ENCODE measurements at regions not wholly inside any gene's neighbourhood (a gene's known extent, or its start where the extent isn't known, plus 50 kb on each side); places are given as distances from the start of the nearest gene placed in this dataset.
A peak's percentile ranks its signal among the peaks of the same experiment; 100 is the strongest.

DNA sequence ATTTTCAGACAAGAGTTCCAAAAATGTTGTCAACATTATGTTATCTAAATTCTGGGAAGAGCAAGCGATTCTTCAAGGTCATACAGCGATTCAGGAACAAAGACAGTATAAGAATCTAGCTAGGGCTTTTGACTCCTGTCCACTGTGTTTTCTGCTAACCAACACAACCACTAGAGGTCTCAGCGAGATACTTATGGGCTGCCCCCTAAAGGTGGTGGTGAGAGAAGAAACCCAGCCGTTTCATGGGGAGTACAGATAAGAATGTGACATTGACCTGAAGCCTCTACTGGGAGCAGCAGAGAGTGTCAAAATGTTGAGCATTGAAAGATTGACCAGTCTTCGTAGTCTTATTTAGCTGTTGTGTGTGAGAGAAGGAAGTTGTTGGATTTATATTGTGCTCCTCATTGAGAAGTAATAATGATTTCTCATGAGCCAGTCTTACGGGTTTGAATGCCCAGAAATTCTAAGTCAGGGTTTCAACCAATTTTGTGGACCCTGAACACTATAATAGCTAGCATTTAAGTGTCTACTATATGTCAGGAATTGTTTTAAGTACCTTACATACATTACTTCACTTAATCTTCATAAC, 168.3 kb downstream of the SPRY1 start:
- DNase-seq (ENCODE audit: low read depth in 3 of 3, low spot score in 1 of 3) = peak in 2 of 3 donors; percentile 0 to 2

DNA sequence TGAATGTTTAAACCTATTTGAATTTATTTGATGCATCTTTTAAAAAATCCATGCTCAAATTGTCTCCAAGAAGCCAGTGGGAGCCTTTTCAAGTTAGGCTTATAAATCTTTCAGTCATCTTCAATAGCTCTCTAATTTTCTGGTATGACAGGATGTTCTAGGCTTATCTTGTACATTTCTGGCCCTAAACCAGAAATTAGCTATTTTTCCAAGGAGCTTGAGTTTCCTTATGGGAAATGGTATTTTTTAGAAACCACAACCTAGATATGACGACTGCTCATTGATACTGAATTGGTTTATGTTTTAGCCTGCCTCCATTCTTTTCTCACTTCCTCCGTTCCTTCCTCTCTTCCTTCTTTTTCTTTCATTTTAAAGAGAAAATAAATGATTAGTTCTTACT, 172.3 kb downstream of the SPRY1 start:
- no peak for DNase-seq (ENCODE audit: low read depth in 3 of 3, low spot score in 1 of 3)

DNA sequence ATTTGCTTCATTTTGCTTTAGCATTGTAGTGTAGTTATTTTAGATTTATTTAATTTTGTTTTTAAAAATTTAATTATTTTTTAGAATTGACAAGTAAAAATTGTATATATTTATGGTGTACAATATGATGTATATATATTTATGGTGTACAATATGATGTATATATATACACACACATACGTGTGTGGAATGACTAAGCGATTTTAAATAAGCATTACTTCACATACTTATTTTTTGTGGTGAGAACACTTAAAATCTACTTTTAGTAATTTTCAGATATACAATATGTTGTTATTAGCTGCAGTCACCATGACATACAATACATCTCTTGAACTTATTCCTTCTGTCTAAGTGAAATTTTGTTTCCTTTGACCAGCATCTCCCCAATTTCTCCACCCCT, 172.9 kb downstream of the SPRY1 start:
- no peak for DNase-seq (ENCODE audit: low read depth in 3 of 3, low spot score in 1 of 3)

DNA sequence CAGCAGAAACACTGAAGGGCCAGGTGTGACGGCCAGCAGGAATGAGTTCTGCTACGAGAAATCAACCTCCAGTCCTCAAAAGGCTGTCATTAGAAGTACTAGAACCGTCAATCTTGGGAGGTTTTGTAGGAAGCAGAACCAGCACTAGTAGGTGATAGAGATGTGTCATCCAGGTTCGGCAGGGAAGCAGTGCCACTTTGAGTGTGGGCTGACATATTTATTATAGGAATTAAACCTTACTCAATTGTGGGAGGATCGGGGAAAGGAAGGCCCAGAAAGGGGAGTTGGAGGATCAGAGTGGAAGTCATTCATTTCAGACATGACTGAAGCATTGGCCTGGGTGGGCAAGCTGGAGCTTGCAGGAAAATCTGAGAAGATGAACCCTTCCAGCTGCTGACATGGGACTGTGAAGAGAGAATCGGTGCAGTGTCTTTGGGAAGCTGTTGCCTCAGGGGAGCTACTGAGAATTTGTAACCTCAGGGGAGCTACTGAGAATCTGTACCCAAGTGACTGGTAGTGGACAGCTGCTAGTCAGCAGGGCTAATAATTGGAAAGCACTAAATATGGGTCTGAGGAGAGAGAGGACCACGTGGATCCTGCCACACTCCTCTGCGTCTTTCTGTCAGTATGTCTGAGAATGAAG, 177.4 kb downstream of the SPRY1 start:
- DNase-seq (ENCODE audit: low read depth in 3 of 3, low spot score in 1 of 3) = no peak

DNA sequence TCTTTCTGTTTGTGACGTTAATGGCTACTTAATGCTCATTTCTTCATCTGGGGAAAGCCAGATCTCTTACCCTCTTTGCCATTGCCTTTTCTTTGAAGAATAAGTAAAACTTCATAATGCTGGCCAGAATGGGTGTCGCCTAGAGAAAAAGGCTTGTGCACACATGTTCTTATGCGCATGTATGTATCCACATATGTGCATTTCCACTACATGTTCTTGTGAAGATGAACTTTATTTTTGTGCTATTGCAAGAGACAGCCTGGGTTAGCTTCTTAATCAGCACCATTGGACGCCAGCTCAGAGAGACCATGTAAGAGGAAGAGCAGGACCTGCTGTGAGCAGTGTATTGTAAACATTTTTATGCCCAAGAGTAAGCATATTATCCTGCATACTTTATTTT, 178.7 kb downstream of the SPRY1 start:
- no peak for DNase-seq (ENCODE audit: low read depth in 3 of 3, low spot score in 1 of 3)

DNA sequence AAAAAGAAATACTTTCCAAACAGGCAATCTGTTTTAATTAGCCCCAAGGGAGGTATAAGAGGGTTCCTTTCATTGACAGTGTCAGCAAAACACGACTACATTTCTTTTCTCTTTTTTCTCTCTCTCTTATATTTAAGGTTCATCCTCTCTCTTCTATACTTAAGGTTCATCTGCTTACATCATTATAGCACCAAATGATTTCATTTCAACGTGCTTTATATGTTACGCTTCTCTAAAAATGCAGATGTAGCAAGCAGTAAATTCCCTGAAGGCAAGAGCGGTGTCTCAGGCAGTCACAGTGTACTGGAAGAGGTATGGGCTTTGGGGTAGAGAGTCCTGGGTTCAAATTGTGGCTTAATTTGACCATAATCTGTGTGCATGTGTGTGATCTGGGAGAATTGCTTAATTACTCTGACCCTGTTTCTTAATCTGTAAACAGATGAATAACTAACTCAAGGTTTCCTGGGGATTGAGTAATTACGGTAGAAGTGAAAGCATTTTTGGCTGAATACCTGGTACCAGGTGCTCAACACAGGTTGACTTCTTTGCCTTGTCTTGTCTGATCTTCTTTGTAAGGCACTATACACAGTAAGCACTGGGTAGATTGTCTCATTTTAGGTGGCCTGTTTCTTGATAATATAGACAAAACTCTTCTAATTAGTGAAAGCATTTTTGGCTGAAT, 180.8 kb downstream of the SPRY1 start:
- no peak for DNase-seq (ENCODE audit: low read depth in 3 of 3, low spot score in 1 of 3)

DNA sequence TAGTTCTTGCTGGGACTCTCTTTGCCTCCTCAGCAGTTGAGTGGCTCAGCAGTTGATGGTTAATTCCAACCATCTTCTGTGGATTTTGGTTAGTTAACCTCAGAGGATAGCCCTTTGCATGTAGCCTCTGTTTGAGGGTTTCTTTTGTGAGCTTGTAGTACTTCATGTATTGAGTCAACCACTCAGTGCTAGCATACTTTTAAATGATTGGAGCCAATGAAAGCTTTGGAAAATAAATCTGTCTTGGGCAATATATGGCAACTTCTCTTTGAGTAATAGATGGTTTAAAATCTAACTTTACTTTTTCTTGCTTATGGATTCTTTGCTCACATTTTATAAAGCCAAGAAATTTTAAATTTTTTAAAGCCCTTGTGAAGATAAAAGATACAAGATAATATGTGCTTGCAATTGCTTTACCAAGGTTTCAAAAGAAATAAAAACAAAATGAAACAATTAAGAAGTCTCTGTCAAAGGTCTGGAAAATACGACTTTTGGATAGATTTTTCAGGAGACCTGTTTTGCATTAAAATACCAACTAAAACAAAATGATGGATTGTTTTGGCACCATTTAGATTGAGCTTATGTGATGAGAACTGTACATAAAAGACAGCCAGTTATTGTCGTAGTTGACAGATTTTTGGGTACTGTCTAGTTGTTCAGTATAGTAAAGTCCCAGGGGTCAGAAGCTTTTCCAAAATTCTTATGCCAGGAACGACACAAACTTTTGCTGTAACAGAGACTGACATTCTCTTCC, 181.9 kb downstream of the SPRY1 start:
- no peak for DNase-seq (ENCODE audit: low read depth in 3 of 3, low spot score in 1 of 3)

DNA sequence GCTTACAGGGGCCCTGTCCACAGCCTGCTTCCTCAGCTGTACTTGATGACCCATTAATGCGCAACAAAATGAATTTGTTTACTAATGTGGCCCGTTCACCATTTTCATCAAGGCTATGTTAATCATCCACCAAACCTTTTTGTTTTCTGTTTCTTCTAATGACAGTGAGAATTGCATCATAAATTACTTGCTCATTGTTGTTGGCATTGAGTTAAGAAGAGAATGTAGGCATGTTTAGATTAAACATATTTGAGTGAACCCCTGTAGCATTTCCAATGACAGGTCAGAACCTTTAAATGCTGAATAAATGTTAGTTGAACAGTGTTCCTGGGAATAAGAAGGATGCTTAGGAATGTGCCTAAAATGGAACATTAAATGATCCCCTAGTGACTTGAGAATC, 183.4 kb downstream of the SPRY1 start:
- no peak for DNase-seq (ENCODE audit: low read depth in 3 of 3, low spot score in 1 of 3)

DNA sequence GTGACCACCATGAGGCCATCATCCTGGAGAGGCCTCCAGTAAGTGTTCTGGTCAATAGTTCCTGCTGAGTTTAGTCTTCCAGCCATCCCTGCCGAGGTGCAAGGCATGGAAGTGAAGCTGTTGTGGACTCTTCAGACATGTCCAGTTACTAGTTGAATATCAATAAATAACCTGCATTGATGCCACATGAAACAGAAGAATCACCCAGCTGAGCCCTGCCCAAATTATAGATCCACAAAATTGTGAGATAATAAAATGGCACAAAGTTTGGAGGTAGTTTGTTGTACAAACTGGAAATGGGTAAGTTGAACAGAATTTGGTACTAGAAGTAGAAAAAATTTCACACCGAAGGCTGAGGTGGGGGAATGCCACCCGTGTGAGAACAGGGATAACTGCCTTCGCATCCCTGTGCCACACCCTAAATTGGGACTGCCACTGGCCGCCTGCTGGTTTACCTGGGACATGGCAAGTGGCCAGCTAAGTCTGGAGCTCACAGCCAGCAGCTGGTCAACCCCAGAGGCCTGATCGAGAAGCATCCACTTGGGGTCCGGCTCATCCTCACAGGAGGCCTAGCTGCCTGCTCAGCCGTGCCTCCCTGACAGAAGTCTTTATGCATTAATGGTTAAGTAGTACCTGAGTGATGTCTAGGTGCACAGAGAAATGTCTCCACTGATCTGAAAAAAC, 184.5 kb downstream of the SPRY1 start:
- no peak for DNase-seq (ENCODE audit: low read depth in 3 of 3, low spot score in 1 of 3)

DNA sequence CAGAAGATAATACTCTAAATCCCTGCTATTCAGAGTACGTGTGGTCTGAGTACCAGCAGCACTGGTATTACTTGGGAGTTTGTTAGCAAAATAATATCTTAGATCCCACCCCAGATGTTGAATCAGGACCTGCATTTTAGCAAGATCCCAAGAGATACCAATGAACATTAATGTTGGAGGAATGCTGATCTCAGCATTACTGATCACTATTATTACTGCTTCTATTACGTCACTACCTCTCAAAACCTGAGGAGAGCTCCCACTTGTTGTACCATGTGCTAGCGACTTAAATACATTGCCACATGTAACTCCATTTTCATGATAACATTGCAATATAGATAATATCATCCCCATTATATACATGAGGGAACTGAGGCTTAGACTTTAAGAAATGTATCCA, 185.2 kb downstream of the SPRY1 start:
- DNase-seq (ENCODE audit: low read depth in 3 of 3, low spot score in 1 of 3) = no peak

DNA sequence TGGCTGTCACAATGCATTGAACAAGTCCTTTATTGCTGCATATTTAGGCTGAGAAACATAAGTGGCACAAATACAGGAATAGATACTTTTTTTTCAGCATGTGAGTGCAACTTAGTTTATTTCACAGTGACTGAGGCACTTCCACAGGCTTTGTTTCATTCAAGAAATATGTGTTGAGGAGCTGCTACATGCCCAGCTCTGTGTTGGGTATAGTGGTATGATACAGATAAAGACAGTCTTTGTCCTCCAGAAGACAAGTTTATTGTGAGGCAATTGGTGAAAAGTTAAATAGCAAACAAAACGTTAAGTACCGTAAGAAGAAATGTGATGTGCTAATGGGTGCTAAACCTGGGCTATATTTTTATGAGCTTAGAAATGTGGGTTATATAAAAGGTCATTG, 186.4 kb downstream of the SPRY1 start:
- DNase-seq (ENCODE audit: low read depth in 3 of 3, low spot score in 1 of 3) = no peak

DNA sequence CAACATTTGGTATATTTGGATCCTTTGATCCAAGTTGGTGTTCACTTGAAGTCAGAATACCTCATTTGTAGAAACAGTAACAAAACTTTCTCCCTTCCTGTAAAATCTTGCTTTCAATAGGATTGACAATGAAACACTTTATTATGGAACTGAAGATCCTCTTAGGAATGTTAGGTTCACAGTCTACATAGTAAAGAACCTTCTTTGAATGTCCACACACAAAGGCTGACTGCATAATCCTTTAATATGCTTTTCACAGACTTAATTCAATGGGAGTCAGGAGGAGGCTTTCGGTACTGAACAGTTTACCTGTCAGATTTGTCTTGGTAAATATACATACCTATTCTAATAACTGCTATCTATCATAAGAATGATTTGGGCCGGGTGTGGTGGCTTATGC, 188.5 kb downstream of the SPRY1 start:
- no peak for DNase-seq (ENCODE audit: low read depth in 3 of 3, low spot score in 1 of 3)

DNA sequence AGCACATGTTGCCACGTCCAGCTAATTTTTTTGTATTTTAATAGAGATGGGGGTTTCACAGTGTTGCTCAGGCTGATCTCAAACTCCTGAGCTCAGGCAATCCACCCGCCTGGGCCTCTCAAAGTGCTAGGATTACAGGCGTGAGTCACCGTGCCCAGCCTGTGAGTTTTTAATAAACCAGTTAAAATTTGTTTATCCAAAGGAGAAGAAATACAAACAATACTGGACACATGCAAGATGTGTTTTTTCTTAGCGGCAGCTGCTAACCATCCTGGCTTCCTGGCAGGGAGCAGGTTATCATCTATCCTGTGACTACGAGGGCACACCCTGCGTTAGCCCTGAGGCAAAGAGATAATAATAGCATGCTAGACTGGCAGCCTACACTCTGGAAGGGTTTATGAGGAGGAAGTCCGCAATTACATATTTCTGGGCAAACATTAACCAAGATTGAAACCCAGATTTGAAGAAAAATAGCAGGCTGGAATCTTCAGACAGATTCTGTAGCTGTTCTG, 191.4 kb downstream of the SPRY1 start:
- DNase-seq (ENCODE audit: low read depth in 3 of 3, low spot score in 1 of 3) = no peak

DNA sequence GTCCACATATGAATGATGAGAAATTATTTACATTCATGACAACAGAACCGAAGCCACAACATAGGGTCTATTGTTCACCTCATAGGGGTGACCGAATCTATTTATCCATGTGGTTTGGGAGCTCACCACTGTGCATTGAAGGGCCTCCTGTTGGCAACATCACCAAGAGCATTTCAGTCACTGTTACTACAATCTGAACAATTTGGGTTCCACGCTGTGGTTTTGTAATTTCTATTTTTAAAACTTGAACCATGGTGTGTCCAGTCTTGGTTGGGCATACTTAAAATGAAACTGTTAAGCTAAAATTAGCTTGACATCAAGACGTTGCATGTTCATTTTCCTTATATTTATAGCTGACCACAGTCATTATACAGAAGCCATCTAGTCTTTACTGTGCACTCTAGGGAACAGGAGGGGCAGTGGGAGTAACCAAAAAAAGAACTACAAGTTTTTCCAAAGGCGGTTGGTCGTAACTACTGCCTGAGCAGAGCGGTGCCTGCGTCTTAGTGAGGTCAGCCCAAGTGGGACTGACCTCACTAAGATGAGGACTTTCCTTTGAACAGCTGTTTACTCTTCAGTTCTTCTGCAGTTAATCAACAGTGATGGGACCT, 192.1 kb downstream of the SPRY1 start:
- DNase-seq (ENCODE audit: low read depth in 3 of 3, low spot score in 1 of 3) = no peak

DNA sequence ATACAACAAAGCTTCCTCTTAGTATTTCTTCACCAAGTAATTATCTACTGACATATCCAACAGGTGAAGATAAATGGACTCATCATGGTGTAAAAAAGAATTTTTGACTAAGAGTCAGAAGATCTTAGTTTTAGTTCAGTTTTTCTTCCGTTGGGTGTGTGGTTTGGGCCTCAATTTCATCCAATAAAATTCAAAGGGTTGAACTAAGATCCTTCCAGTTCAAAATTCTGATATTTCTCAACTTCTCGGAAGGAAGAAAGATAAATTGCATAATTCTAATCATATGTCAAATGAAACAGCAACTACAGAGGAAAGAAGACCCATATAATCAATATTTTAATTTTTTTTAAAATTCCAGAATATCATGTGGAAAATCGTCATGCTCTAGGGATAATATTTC, 192.7 kb downstream of the SPRY1 start:
- no peak for DNase-seq (ENCODE audit: low read depth in 3 of 3, low spot score in 1 of 3)

DNA sequence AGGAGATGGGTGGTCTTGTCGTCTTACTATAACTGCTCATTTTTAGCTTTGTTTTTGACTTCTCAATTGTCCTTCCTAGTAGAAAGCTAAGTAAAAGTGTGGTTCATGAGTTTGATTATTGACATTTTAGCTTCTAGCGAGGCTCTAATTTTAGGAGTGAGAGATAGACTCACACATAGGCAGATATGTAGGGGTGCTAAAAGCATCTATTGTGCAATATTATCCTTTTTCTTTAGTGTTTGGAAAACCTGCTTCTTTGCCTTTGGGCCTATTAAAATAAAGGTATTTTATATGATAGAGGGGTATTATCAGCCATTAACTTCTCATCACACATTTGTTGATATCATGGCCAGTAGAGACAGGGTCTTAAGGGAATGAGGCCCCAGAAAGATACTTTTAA, 195.3 kb downstream of the SPRY1 start:
- no peak for DNase-seq (ENCODE audit: low read depth in 3 of 3, low spot score in 1 of 3)

DNA sequence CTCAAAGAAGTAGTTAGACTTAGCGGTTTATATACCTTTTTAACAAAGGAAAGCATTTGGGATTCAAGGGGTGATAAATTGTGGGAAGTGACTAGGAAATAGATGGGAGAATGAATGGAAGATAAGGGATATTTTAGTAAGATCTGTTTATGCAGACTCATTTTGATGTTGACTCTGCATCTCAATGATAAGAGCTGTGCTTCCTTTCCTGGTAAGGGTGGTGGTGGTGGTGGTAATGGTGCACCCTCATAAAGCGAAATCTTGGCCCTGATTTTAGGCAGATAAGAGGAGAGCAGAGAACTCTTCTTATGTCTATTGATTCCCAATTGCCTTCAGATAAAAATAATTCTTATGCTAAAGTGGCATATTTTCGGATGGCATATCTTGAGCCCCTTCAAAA, 197.1 kb downstream of the SPRY1 start:
- no peak for DNase-seq (ENCODE audit: low read depth in 3 of 3, low spot score in 1 of 3)

DNA sequence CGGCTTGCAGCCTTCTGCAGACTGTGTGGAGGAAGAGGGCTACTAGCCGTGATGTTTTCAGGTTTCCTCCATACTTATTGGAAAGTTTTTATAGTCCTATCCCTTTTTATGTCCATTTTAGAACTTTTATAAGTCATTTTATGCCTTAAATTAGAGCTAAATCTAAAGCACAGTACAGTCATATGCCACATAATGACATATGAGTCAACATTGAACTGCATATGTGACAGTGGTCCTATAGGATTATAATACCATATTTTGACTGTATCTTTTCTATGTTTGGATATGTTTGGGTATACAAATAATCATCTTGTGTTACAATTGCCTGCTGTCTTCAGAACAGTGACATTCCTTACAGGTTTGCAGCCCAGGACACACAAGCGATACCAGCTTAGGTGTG, 200.2 kb downstream of the SPRY1 start:
- no peak for DNase-seq (ENCODE audit: low read depth in 3 of 3, low spot score in 1 of 3)

DNA sequence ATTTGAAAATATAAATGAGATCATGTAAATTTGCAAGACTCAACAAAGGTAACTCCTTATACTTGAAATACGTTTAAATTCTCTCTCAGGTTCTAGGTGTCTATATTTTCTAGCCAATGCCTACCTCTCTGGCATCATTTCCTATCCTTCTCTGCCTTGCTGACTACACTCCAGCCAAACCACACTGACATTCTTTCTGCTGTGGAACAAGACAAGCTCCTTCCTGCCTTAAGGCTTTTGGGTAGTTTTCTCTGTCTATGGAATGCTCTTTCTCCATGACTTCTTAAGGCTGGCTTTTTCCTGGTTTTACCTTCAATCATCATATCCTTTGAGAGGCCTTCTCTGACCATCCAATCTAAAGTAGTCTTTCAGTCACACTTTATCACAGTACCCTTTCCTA, 201.0 kb downstream of the SPRY1 start:
- no peak for DNase-seq (ENCODE audit: low read depth in 3 of 3, low spot score in 1 of 3)

DNA sequence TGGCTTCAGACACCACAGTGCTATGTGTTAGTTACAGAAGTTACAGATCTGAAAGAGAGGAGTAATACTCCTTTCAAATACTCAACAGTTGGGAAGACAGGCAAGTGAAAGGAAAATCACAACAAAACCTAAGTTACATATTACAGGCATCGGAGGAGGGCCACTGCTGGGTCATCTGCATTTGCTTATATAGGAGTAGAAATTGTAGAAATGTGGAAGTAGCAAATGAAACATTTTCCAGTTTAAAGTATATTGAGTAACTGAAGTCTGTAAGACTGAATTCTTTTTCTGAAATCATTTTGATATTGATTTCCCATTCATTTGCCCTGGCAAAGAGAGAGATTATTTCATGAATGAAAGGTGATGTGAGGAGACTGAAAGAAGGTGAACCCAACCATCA, 201.7 kb downstream of the SPRY1 start:
- no peak for DNase-seq (ENCODE audit: low read depth in 3 of 3, low spot score in 1 of 3)
